Liver (tissue), 8 donors: ENCODE measurements at regions not wholly inside any gene's neighbourhood (a gene's known extent, or its start where the extent isn't known, plus 50 kb on each side); places are given as distances from the start of the nearest gene placed in this dataset.

Experiments
- DNase-seq: peaks from one replicate; pipeline ENCODE4 v3.0.0-alpha.2; 2017; ENCODE audit warnings: low spot score
- H3K27ac ChIP-seq, 2 donors: one replicate each; pipeline ENCODE4 v1.7.0; 2013; ENCODE audit warnings: inconsistent platforms in 2 of 2, low read length in 2 of 2, control low read depth in 1 of 2, low read depth in 1 of 2, mild to moderate bottlenecking in 1 of 2
- H3K27me3 ChIP-seq, 4 donors: one replicate each; pipeline versions ENCODE4 v1.6.1 to v1.7.0; 2013; ENCODE audit warnings: low read length in 3 of 4, inconsistent platforms in 1 of 4, mild to moderate bottlenecking in 1 of 4, moderate library complexity in 1 of 4; ENCODE audit not compliant: control insufficient read depth in 4 of 4, insufficient read depth in 4 of 4
- H3K36me3 ChIP-seq, 4 donors: one replicate each; pipeline versions ENCODE4 v1.6.1 to v1.7.0; 2013; ENCODE audit warnings: low read length in 3 of 4, mild to moderate bottlenecking in 3 of 4, low read depth in 1 of 4, moderate library complexity in 1 of 4; ENCODE audit not compliant: control insufficient read depth in 4 of 4, insufficient read depth in 3 of 4
- H3K4me1 ChIP-seq, 4 donors: one replicate each; pipeline versions ENCODE4 v1.6.1 to v1.7.0; 2013; ENCODE audit warnings: low read length in 3 of 4, mild to moderate bottlenecking in 3 of 4, moderate library complexity in 1 of 4; ENCODE audit not compliant: control insufficient read depth in 4 of 4, insufficient read depth in 4 of 4
- H3K4me3 ChIP-seq, 3 donors: one replicate each; pipeline versions ENCODE4 v1.6.1 to v1.7.0; 2013; ENCODE audit warnings: low read length in 3 of 3, control low read depth in 1 of 3, low read depth in 1 of 3, mild to moderate bottlenecking in 1 of 3
- H3K9ac ChIP-seq, 2 donors: one replicate each; pipeline ENCODE4 v1.7.0; 2013; ENCODE audit warnings: low read length in 2 of 2, mild to moderate bottlenecking in 2 of 2, moderate library complexity in 2 of 2, control low read depth in 1 of 2, low read depth in 1 of 2
- H3K9me3 ChIP-seq, 4 donors: one replicate each; pipeline versions ENCODE4 v1.6.1 to v1.7.0; 2013; ENCODE audit warnings: low read length in 3 of 4; ENCODE audit not compliant: control insufficient read depth in 4 of 4
- ATF3 ChIP-seq: IDR thresholded peaks from 2 replicates; pipeline ENCODE4 v1.6.1; 2016; ENCODE audit warnings: antibody characterized with exemption
- CTCF ChIP-seq: fragments of 150-350 bp; IDR thresholded peaks from 2 replicates; pipeline ENCODE4 v1.5.1; 2017; ENCODE audit warnings: improper control_type of control experiment, low read depth, low read length; ENCODE audit not compliant: missing input control
- EGR1 ChIP-seq, 2 donors: IDR thresholded peaks; 2 replicates each; pipeline ENCODE4 v1.6.1; 2016 to 2018; ENCODE audit warnings: antibody characterized with exemption in 2 of 2, low read depth in 2 of 2
- FOXA2 ChIP-seq: IDR thresholded peaks from 2 replicates; pipeline ENCODE4 v1.6.1; 2016; ENCODE audit warnings: antibody characterized with exemption
- NR2F2 ChIP-seq: IDR thresholded peaks from 2 replicates; pipeline ENCODE4 v1.6.1; 2016; ENCODE audit warnings: antibody characterized with exemption
- RAD21 ChIP-seq, 2 donors: IDR thresholded peaks; 2 replicates each; pipeline ENCODE4 v1.6.1; 2016; ENCODE audit warnings: antibody characterized with exemption in 2 of 2, mild to moderate bottlenecking in 2 of 2
- REST ChIP-seq: IDR thresholded peaks from 2 replicates; pipeline ENCODE4 v1.6.1; 2016; ENCODE audit warnings: antibody characterized with exemption, mild to moderate bottlenecking
- RXRA ChIP-seq, 2 donors: IDR thresholded peaks; 2 replicates each; pipeline ENCODE4 v1.6.1; 2017 to 2018; ENCODE audit warnings: antibody characterized with exemption in 2 of 2, mild to moderate bottlenecking in 1 of 2
- SP1 ChIP-seq: IDR thresholded peaks from 2 replicates; pipeline ENCODE4 v1.6.1; 2018; ENCODE audit warnings: antibody characterized with exemption, mild to moderate bottlenecking
- ZBTB33 ChIP-seq: IDR thresholded peaks from 2 replicates; pipeline ENCODE4 v1.6.1; 2016; ENCODE audit warnings: antibody characterized with exemption
- WGBS: extraction: QIAGEN DNeasy Blood & Tissue Kit; methylation state at CpG from one replicate; pipeline ENCODE4 v1.1.7; 2013; 5-methylcytosine and 5-hydroxymethylcytosine counted together
- donor health status: healthy.
- donor health status: healthy.
- donor health status: healthy.
- donor health status: healthy.
- donor health status: healthy.

DNA sequence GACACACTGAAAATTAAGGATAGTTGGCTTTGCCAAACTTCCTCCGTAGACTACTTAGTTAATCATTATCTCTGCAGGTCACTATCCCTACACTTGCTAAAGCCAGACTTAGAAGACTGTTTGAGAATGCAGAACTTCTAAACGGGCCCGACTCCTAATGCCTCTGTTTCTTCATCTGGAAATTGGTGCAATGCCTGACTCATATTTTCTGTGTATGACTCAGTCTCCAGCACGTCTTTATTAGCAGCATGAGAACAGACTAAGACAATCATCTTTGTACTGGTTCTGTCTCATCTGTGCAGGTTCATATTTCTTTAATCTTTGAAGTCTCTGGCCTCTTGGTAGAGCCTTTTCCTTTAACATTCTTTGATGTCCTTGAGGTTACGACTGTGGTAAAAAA is 411.9 kb upstream of the ACTRT1 start:
- no peak for DNase-seq
- WGBS, result 34% methylated on average over 5 of the region's 5 CpGs

More for the DNA sequence above, 411.9 kb upstream of the ACTRT1 start:
- Histone ChIP-seq H3K9me3 (no peaks in the 10 kb centered on the region), H3K27me3 (peaks cover 0 to 3% (median 0%) of the 10 kb centered on the region in 4 donors), H3K36me3 (no peaks in the 10 kb centered on the region), H3K4me1 (no peaks in the 10 kb centered on the region), H3K4me3 (no peak overlapping the region), H3K9ac (no peak overlapping the region), H3K27ac (no peak overlapping the region)
- no peak for TF ChIP-seq RXRA (IDR thresholded peaks at IDR 0.05)
- TF ChIP-seq SP1, result no peak
- no peak for TF ChIP-seq RAD21 (IDR thresholded peaks at IDR 0.05)
- no peak for TF ChIP-seq NR2F2
- no peak for TF ChIP-seq ZBTB33
- no peak for TF ChIP-seq ATF3
- TF ChIP-seq CTCF, result no peak
- TF ChIP-seq EGR1 (IDR thresholded peaks at IDR 0.05; ENCODE audit: low read depth in 2 of 2), result no peak
- TF ChIP-seq FOXA2, result no peak
- TF ChIP-seq REST, result no peak
